Natural killer cell (primary cell): ENCODE measurements at regions not wholly inside any gene's neighbourhood (a gene's known extent, or its start where the extent isn't known, plus 50 kb on each side); places are given as distances from the start of the nearest gene placed in this dataset.

ENCODE experiments used
- ATAC-seq, 3 donors: fragments of 150-1000 bp in 2 of 3; fragments of 200-7000 bp in 1 of 3; cut with Tn5 transposase; 1 replicate in 1 of 3; 2 replicates in 2 of 3; pipeline ENCODE4 v1.10.0; 2021; ENCODE audit warnings: mild to moderate bottlenecking in 2 of 3, moderate library complexity in 2 of 3
- DNase-seq, 2 donors: peaks; one replicate each; pipeline versions ENCODE4 v3.0.0 to v3.0.0-alpha.2; 2013 to 2021; ENCODE audit warnings: mixed read lengths in 1 of 2
- H3K27ac ChIP-seq: one replicate; pipeline ENCODE4 v1.5.1; 2013; ENCODE audit warnings: mild to moderate bottlenecking, low read length
- H3K27me3 ChIP-seq: one replicate; pipeline ENCODE4 v1.6.1; 2013; ENCODE audit warnings: low read length; ENCODE audit not compliant: control insufficient read depth, insufficient read depth
- H3K36me3 ChIP-seq: one replicate; pipeline ENCODE4 v1.6.1; 2013; ENCODE audit warnings: low read length; ENCODE audit not compliant: control insufficient read depth, insufficient read depth
- H3K4me1 ChIP-seq: one replicate; pipeline ENCODE4 v1.6.1; 2013; ENCODE audit warnings: low read length; ENCODE audit not compliant: control insufficient read depth, insufficient read depth
- H3K4me3 ChIP-seq: one replicate; pipeline ENCODE4 v1.5.1; 2013; ENCODE audit warnings: low read length
- H3K9me3 ChIP-seq: one replicate; pipeline ENCODE4 v1.6.1; 2013; ENCODE audit warnings: low read length; ENCODE audit not compliant: control insufficient read depth, insufficient read depth
- H3K27ac Mint-ChIP-seq, 2 donors: one replicate each; pipeline ENCODE4 v1.8.0; 2022; ENCODE audit warnings: mild to moderate bottlenecking in 2 of 2, mixed read lengths in 2 of 2, moderate library complexity in 1 of 2
- H3K27me3 Mint-ChIP-seq, 2 donors: one replicate each; pipeline ENCODE4 v1.8.0; 2022; ENCODE audit warnings: low read depth in 2 of 2, mixed read lengths in 2 of 2
- H3K36me3 Mint-ChIP-seq: one replicate; pipeline ENCODE4 v1.8.0; 2022; ENCODE audit warnings: mixed read lengths
- H3K4me1 Mint-ChIP-seq, 2 donors: one replicate each; pipeline ENCODE4 v1.8.0; 2022; ENCODE audit warnings: mixed read lengths in 2 of 2
- H3K4me3 Mint-ChIP-seq: one replicate; pipeline ENCODE4 v1.8.0; 2022; ENCODE audit warnings: mild to moderate bottlenecking, moderate library complexity, mixed read lengths
- H3K9me3 Mint-ChIP-seq, 2 donors: one replicate each; pipeline ENCODE4 v1.8.0; 2022; ENCODE audit warnings: mixed read lengths in 2 of 2
- CTCF ChIP-seq: fragments of 200-600 bp; IDR thresholded peaks from one replicate; pipeline ENCODE4 v1.8.0; 2022; ENCODE audit warnings: antibody characterized with exemption
- WGBS: methylation state at CpG from one replicate; pipeline ENCODE4 v1.1.7; 2013; ENCODE audit warnings: missing lambda C conversion rate; ENCODE audit not compliant: insufficient coverage; 5-methylcytosine and 5-hydroxymethylcytosine counted together
- intact Hi-C: fragments of 100-400 bp; cut with micrococcal nuclease; formaldehyde crosslinking; loops from one replicate; pipeline ENCODE4 v1.14.2; 2022

DNA sequence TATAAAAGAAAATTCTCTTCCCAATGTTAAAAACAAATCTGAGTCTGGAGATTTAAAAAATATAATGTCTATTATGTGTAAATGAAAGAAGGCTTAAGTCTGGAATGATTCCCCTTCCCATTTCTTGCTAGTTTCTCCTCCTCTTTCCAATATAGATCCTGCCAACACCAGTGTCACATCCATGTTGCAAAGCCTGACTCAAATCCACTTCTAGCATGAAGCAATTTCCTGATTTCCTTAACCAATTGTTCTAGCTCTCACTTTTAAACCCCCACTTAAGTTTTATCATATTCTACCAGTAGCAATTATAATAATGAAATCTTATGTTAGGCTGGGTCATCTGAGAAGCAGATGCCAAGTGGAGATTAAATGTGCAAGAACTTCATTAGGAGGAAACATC is 100.1 kb upstream of the SEC61G start:
- Mint-ChIP-seq H3K36me3 (no peaks in the 10 kb centered on the region), H3K27me3 (peaks cover 0 to 4% of the 10 kb centered on the region in 2 donors), H3K4me3 (no peak overlapping the region), H3K4me1 (no peaks in the 10 kb centered on the region), H3K27ac (no peak overlapping the region), H3K9me3 (peaks cover 11 to 18% of the 10 kb centered on the region in 2 donors)
- H3K4me3 ChIP-seq: no peak overlapping the region
- no peaks in the 10 kb centered on the region for H3K4me1 ChIP-seq
- no peak overlapping the region for H3K27ac ChIP-seq
- ATAC-seq (no peak), DNase-seq (no peak)
- TF ChIP-seq CTCF: no peak
- H3K9me3 ChIP-seq: peaks cover 3% of the 10 kb centered on the region
- no peaks in the 10 kb centered on the region for H3K36me3 ChIP-seq
- intact Hi-C loops: no loop called here
- no peaks in the 10 kb centered on the region for H3K27me3 ChIP-seq

DNA sequence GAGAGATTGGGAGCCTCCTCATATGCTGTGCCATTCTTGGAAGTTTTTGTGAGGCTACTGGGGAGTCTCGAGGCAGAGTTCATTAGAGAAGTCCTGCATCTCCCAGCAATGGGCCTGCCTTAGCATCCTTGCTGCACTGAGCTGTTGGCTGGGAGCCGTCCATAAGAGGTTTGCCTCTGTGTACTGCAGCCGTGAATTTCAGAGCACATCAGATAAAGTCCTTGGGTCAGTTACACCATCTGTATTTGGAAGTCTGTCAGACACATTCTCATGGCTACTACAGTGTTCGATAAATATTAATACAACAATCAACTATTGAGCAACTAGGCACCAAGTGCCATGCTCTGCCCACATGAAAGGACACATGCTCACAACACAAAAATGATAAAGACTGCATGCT is 100.5 kb upstream of the SEC61G start:
- no peak for DNase-seq
- H3K27ac ChIP-seq: no peak overlapping the region
- peaks cover 8 to 15% of the 10 kb centered on the region in 2 donors for H3K9me3 Mint-ChIP-seq
- H3K4me3 Mint-ChIP-seq: no peak overlapping the region
- H3K36me3 Mint-ChIP-seq: no peaks in the 10 kb centered on the region
- H3K9me3 ChIP-seq: peaks cover 3% of the 10 kb centered on the region
- WGBS: 80% methylated on average over 4 of the region's 4 CpGs
- H3K4me3 ChIP-seq: no peak overlapping the region
- no peak for ATAC-seq
- H3K27me3 Mint-ChIP-seq: peaks cover 0 to 2% of the 10 kb centered on the region in 2 donors
- H3K27ac Mint-ChIP-seq: no peak overlapping the region
- H3K4me1 Mint-ChIP-seq: no peaks in the 10 kb centered on the region
- TF ChIP-seq CTCF: no peak
- no peaks in the 10 kb centered on the region for H3K36me3 ChIP-seq
- H3K27me3 ChIP-seq: no peaks in the 10 kb centered on the region
- intact Hi-C loops: no loop called here
- no peaks in the 10 kb centered on the region for H3K4me1 ChIP-seq

DNA sequence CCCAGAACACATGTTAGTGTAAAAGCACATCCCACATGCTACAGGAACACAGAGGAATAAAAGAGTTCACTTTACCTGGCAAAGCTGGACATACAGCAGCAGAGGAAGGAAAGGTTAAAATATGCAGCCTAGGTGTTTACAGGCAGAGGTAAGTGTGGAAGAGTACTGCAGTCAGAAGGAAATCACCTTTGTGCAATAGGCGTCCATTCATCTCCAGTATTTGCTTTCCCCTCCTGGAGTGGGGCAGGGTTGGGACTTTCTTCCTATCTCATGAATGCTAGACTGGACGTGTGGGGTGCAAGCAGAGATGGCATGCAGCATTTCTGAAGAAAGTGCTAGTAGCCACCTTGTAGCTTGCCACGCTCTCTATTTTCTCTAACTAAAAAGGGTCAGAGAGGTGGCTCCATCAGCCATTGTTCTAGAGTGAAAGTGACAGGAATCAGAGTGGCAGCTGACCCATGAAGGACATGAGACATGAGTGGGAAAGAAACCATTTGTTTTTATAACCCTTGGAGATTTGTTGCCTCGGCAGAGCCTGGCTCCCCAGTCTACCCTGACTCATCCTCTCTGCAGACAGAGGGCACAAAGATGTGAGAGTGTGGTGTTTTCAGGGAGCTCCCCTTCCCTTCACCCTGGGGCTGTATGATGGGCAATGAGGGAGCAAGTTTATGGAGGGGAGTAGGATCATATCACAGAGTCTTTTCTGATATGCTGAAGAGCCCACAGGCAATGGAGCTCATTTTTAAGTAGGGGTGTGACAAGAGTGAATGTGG is 101.2 kb upstream of the SEC61G start:
- H3K4me3 ChIP-seq: no peak overlapping the region
- no peaks in the 10 kb centered on the region for H3K27me3 ChIP-seq
- intact Hi-C loops: no loop called here
- no peaks in the 10 kb centered on the region for H3K27me3 Mint-ChIP-seq
- H3K27ac Mint-ChIP-seq: no peak overlapping the region
- peaks cover 3% of the 10 kb centered on the region for H3K9me3 ChIP-seq
- WGBS: 78% methylated on average over 4 of the region's 4 CpGs
- H3K4me1 ChIP-seq: no peaks in the 10 kb centered on the region
- no peak for TF ChIP-seq CTCF
- peaks cover 6 to 12% of the 10 kb centered on the region in 2 donors for H3K9me3 Mint-ChIP-seq
- no peak for ATAC-seq
- no peak overlapping the region for H3K4me3 Mint-ChIP-seq
- H3K27ac ChIP-seq: no peak overlapping the region
- no peaks in the 10 kb centered on the region for H3K4me1 Mint-ChIP-seq
- no peaks in the 10 kb centered on the region for H3K36me3 Mint-ChIP-seq
- no peaks in the 10 kb centered on the region for H3K36me3 ChIP-seq
- no peak for DNase-seq

- Histone ChIP-seq H3K9me3 (peaks cover under 1% of the 10 kb centered on the region), H3K4me3 (no peak overlapping the region), H3K4me1 (no peaks in the 10 kb centered on the region), H3K27me3 (no peaks in the 10 kb centered on the region), H3K27ac (no peak overlapping the region), H3K36me3 (no peaks in the 10 kb centered on the region)
- ATAC-seq (no peak), DNase-seq (no peak)
- Mint-ChIP-seq H3K27ac (no peak overlapping the region), H3K9me3 (peaks cover 6 to 12% of the 10 kb centered on the region in 2 donors), H3K4me3 (no peak overlapping the region), H3K4me1 (no peaks in the 10 kb centered on the region), H3K27me3 (no peaks in the 10 kb centered on the region), H3K36me3 (no peaks in the 10 kb centered on the region)
- intact Hi-C loops: no loop called here
- TF ChIP-seq CTCF: no peak
Measured at GRCh38 chr7:54860843-54861242, 101.8 kb upstream of the SEC61G start.
